ENCODE measurements at regions not wholly inside any gene's neighbourhood (a gene's known extent, or its start where the extent isn't known, plus 50 kb on each side); places are given as distances from the start of the nearest gene placed in this dataset.

GRCh38 chr20:4585758-4586157, 100.5 kb upstream of the PRNP start:
- intact Hi-C loops (cut with micrococcal nuclease; ENCODE audit: unreplicated experiment): no loop called here
- CTCF ChIA-PET (ENCODE audit: unreplicated experiment): no interaction called here

DNA sequence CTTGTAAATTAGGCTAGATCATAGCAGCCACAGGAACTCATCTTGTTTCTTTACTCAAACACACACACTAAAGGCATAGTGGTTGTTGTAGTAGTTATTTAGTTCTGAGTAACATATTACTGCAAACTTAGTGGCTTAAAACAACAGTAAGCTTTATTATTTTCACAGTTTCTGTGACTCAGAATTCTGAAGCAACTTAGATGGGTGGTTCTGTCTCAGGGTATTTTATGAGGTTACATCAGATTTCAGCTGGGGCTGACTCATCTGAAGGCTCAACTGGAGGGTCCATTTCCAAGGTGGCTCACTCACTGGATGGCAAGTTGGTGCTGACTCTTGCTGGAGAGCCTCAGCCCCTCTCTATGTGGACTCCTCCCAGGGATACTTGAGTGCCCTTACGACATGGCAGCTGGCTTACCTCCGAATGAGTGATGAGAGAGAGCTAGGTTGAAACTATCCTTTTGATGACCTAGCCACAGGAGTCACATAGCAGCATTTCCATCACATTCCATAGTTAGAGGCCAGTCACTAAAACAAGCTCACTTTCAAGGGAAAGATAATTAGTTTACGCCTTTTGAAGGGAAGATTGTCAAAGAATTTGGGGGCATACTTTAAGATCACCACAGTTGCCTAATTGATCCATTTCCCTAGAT, 101.0 kb upstream of the PRNP start:
- no peak for DNase-seq (ENCODE audit: low spot score)
- no peaks in the 10 kb centered on the region for H4K20me1 ChIP-seq (ENCODE audit: insufficient read depth, low read length)
- no peaks in the 10 kb centered on the region for H3K36me3 ChIP-seq (ENCODE audit: insufficient read depth, low read length)
- no peaks in the 10 kb centered on the region for H3K9me3 ChIP-seq (ENCODE audit: low read length)
- H3K9me2 ChIP-seq (ENCODE audit: insufficient read depth, low read length): no peaks in the 10 kb centered on the region
- POLR2A ChIA-PET: interaction anchor here (0.6 kb wide), 1 partner anchor 938 kb away, joined by 3 read pairs; no protein-coding TSS in a partner anchor
- CTCF ChIA-PET (ENCODE audit: unreplicated experiment): no interaction called here
- H3K4me1 ChIP-seq (ENCODE audit: insufficient read depth, low read length, poor library complexity, severe bottlenecking): no peaks in the 10 kb centered on the region
- H3K27ac ChIP-seq (ENCODE audit: low read depth, low read length, poor library complexity, severe bottlenecking): no peak overlapping the region
- TF ChIP-seq CTCF (conservative IDR thresholded peaks at IDR 0.05; ENCODE audit: low read length) (no peak), EZH2phosphoT487 (IDR thresholded peaks at IDR 0.05; ENCODE audit: borderline replicate concordance, low read depth, low read length) (no peak)
- BruUV-seq (replicated peaks): no TSS peak
- no peaks in the 10 kb centered on the region for H3K79me2 ChIP-seq (ENCODE audit: insufficient read depth, low read depth, low read length)
- H3K4me2 ChIP-seq (ENCODE audit: low read length): no peak overlapping the region
- intact Hi-C loops (cut with micrococcal nuclease; ENCODE audit: unreplicated experiment): no loop called here
- no peak overlapping the region for H2AFZ ChIP-seq (ENCODE audit: low read length)
- no peak overlapping the region for H3K4me3 ChIP-seq (ENCODE audit: low read depth, low read length, poor library complexity, severe bottlenecking)

More at GRCh38 chr20:4585758-4586157, 100.5 kb upstream of the PRNP start:
- Histone ChIP-seq H4K20me1 (ENCODE audit: insufficient read depth, low read length) (no peaks in the 10 kb centered on the region), H3K4me2 (ENCODE audit: low read length) (no peak overlapping the region), H3K27ac (ENCODE audit: low read depth, low read length, poor library complexity, severe bottlenecking) (no peak overlapping the region), H2AFZ (ENCODE audit: low read length) (no peak overlapping the region), H3K4me1 (ENCODE audit: insufficient read depth, low read length, poor library complexity, severe bottlenecking) (no peaks in the 10 kb centered on the region), H3K36me3 (ENCODE audit: insufficient read depth, low read length) (no peaks in the 10 kb centered on the region), H3K4me3 (ENCODE audit: low read depth, low read length, poor library complexity, severe bottlenecking) (no peak overlapping the region), H3K79me2 (ENCODE audit: insufficient read depth, low read depth, low read length) (no peaks in the 10 kb centered on the region), H3K9me2 (ENCODE audit: insufficient read depth, low read length) (no peaks in the 10 kb centered on the region), H3K9me3 (ENCODE audit: low read length) (no peaks in the 10 kb centered on the region)
- POLR2A ChIA-PET: no interaction called here
- BruUV-seq (replicated peaks): no TSS peak
- TF ChIP-seq CTCF (conservative IDR thresholded peaks at IDR 0.05; ENCODE audit: low read length) (no peak), EZH2phosphoT487 (IDR thresholded peaks at IDR 0.05; ENCODE audit: borderline replicate concordance, low read depth, low read length) (no peak)
- DNase-seq (ENCODE audit: low spot score): no peak

DNA sequence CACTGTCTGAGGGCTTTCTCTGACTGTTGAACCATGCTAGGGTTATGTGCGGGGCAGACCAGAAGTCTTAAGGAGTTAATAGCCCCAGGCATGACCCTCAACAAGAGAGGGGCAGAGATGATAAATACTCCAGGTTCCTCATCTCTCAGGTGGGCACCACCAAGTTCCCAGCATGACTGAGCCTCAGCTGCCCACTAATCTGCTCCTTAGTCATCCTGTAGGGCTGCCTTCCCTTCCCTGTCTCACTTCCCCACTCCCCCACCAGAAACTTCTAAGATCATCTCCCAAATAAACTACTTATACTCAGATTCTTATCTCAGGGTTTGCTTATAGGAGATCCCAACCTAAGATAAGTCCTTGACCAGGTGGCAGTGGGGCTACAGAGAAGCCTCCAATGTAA, 101.7 kb upstream of the PRNP start:
- TF ChIP-seq EZH2phosphoT487 (IDR thresholded peaks at IDR 0.05; ENCODE audit: borderline replicate concordance, low read depth, low read length) (no peak), CTCF (conservative IDR thresholded peaks at IDR 0.05; ENCODE audit: low read length) (no peak)
- DNase-seq (ENCODE audit: low spot score): no peak
- ChIA-PET CTCF (ENCODE audit: unreplicated experiment) (no interaction called here), POLR2A (no interaction called here)
- Histone ChIP-seq H3K36me3 (ENCODE audit: insufficient read depth, low read length) (no peaks in the 10 kb centered on the region), H3K4me2 (ENCODE audit: low read length) (no peak overlapping the region), H2AFZ (ENCODE audit: low read length) (no peak overlapping the region), H3K9me2 (ENCODE audit: insufficient read depth, low read length) (no peaks in the 10 kb centered on the region), H4K20me1 (ENCODE audit: insufficient read depth, low read length) (no peaks in the 10 kb centered on the region), H3K4me1 (ENCODE audit: insufficient read depth, low read length, poor library complexity, severe bottlenecking) (no peaks in the 10 kb centered on the region), H3K27ac (ENCODE audit: low read depth, low read length, poor library complexity, severe bottlenecking) (no peak overlapping the region), H3K79me2 (ENCODE audit: insufficient read depth, low read depth, low read length) (no peaks in the 10 kb centered on the region), H3K4me3 (ENCODE audit: low read depth, low read length, poor library complexity, severe bottlenecking) (no peak overlapping the region), H3K9me3 (ENCODE audit: low read length) (no peaks in the 10 kb centered on the region)
- intact Hi-C loops (cut with micrococcal nuclease; ENCODE audit: unreplicated experiment): no loop called here
- BruUV-seq (replicated peaks): no TSS peak
